ENCODE measurements at regions not wholly inside any gene's neighbourhood (a gene's known extent, or its start where the extent isn't known, plus 50 kb on each side); places are given as distances from the start of the nearest gene placed in this dataset.

DNA sequence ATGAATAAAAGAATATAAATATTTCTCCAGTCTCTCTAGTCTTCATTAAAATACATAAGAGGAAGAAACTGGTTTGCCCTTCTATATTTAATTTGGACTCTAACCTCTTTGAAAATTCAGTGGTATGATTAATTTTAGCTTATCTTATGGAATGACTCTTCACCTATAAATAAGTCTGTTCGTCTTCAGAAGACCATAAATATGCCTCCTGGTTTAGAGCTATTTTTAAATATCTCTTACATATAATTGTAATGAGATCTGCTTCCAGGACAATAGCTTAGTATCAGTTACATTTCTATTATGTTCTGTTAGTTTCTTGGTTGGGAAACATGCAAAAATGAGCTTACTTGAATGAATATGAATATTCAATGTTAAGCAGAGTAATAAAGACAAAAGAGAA lies 257.5 kb upstream of the HMGA2 start (continued):
- TF ChIP-seq, protein P1, sequence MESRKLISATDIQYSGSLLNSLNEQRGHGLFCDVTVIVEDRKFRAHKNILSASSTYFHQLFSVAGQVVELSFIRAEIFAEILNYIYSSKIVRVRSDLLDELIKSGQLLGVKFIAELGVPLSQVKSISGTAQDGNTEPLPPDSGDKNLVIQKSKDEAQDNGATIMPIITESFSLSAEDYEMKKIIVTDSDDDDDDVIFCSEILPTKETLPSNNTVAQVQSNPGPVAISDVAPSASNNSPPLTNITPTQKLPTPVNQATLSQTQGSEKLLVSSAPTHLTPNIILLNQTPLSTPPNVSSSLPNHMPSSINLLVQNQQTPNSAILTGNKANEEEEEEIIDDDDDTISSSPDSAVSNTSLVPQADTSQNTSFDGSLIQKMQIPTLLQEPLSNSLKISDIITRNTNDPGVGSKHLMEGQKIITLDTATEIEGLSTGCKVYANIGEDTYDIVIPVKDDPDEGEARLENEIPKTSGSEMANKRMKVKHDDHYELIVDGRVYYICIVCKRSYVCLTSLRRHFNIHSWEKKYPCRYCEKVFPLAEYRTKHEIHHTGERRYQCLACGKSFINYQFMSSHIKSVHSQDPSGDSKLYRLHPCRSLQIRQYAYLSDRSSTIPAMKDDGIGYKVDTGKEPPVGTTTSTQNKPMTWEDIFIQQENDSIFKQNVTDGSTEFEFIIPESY (IDR thresholded peaks at IDR 0.05) = no peak
- TF ChIP-seq FOXA1 (IDR thresholded peaks at IDR 0.05) (no peak), FOXA2 (IDR thresholded peaks at IDR 0.05) (no peak)

DNA sequence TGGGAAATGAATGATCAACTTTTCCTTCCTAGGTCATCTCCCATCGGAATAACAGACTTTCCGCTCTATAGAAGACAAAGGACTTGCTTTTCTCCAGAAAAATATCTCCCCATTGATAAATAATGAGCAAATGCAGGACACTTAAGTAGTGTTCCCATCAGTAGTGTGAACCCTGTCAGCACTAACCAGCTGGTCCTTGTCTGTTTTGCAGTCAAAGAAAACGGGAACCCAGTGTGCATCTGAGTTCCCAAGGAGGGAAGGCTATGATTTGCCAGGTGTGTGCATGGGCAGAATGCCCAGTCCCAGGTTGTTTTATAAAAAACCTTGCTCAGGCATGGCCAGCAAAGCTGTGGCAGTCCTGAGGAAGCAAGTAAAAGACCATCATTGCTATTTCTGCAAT lies 256.5 kb upstream of the HMGA2 start:
- TF ChIP-seq SP1 (IDR thresholded peaks at IDR 0.05) (no peak), RXRA (IDR thresholded peaks at IDR 0.05) (no peak), FOXA2 (IDR thresholded peaks at IDR 0.05) (no peak), JUND (IDR thresholded peaks at IDR 0.05) (no peak), YY1 (IDR thresholded peaks at IDR 0.05) (no peak), HNF4G (IDR thresholded peaks at IDR 0.05) (no peak), FOXA1 (IDR thresholded peaks at IDR 0.05) (no peak), NR2F2 (IDR thresholded peaks at IDR 0.05) (no peak), EGR1 (IDR thresholded peaks at IDR 0.05; ENCODE audit: low read depth in 2 of 2) (no peak), RAD21 (IDR thresholded peaks at IDR 0.05) (no peak), HNF4A (conservative IDR thresholded peaks at IDR 0.05) (no peak)
- TF ChIP-seq, protein P1 (IDR thresholded peaks at IDR 0.05) = no peak
- TF ChIP-seq, protein P2, sequence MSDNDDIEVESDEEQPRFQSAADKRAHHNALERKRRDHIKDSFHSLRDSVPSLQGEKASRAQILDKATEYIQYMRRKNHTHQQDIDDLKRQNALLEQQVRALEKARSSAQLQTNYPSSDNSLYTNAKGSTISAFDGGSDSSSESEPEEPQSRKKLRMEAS (IDR thresholded peaks at IDR 0.05) = no peak
- TF ChIP-seq, protein P3, sequence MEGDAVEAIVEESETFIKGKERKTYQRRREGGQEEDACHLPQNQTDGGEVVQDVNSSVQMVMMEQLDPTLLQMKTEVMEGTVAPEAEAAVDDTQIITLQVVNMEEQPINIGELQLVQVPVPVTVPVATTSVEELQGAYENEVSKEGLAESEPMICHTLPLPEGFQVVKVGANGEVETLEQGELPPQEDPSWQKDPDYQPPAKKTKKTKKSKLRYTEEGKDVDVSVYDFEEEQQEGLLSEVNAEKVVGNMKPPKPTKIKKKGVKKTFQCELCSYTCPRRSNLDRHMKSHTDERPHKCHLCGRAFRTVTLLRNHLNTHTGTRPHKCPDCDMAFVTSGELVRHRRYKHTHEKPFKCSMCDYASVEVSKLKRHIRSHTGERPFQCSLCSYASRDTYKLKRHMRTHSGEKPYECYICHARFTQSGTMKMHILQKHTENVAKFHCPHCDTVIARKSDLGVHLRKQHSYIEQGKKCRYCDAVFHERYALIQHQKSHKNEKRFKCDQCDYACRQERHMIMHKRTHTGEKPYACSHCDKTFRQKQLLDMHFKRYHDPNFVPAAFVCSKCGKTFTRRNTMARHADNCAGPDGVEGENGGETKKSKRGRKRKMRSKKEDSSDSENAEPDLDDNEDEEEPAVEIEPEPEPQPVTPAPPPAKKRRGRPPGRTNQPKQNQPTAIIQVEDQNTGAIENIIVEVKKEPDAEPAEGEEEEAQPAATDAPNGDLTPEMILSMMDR (IDR thresholded peaks at IDR 0.05; ENCODE audit: low read depth, low read length, missing input control) = no peak
- TF ChIP-seq, protein P4, sequence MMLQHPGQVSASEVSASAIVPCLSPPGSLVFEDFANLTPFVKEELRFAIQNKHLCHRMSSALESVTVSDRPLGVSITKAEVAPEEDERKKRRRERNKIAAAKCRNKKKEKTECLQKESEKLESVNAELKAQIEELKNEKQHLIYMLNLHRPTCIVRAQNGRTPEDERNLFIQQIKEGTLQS (IDR thresholded peaks at IDR 0.05) = no peak
- Histone ChIP-seq H3K27ac (ENCODE audit: low read depth in 1 of 2, low read length in 2 of 2) (no peak overlapping the region), H3K27me3 (ENCODE audit: control insufficient read depth in 4 of 4, insufficient read depth in 4 of 4, low read length in 3 of 4) (peaks cover 0 to 5% (median 0%) of the 10 kb centered on the region in 4 donors), H3K9ac (ENCODE audit: low read depth in 1 of 2, low read length in 2 of 2) (no peak overlapping the region), H3K9me3 (ENCODE audit: control insufficient read depth in 4 of 4, low read length in 3 of 4) (no peaks in the 10 kb centered on the region), H3K4me1 (ENCODE audit: control insufficient read depth in 4 of 4, insufficient read depth in 4 of 4, low read length in 3 of 4) (no peaks in the 10 kb centered on the region), H3K36me3 (ENCODE audit: control insufficient read depth in 4 of 4, insufficient read depth in 3 of 4, low read depth in 1 of 4, low read length in 3 of 4) (no peaks in the 10 kb centered on the region), H3K4me3 (ENCODE audit: low read depth in 1 of 3, low read length in 3 of 3) (no peak overlapping the region)
- 69% methylated on average over 3 of the region's 3 CpGs for WGBS
- no peak for DNase-seq (ENCODE audit: low spot score)

DNA sequence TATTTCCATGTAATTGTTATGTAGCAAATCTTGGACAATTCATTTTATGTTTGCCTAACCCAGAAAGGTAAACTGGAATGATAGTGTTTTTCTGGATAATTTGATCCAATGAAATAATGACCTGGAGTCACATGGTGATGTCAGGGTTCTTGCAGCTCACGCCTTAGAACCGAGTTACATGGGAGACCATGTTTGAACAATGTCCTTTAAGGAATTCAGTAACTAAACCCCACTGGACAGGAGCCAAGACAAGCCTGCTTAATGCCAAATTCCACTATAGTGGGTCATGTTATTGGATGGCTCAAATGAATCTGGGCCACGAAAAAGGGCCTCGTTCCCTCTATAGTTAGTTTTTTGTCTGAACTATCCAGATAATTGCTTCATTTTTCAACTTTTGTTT lies 255.8 kb upstream of the HMGA2 start:
- Histone ChIP-seq H3K36me3 (ENCODE audit: control insufficient read depth in 4 of 4, insufficient read depth in 3 of 4, low read depth in 1 of 4, low read length in 3 of 4) (no peaks in the 10 kb centered on the region), H3K9me3 (ENCODE audit: control insufficient read depth in 4 of 4, low read length in 3 of 4) (no peaks in the 10 kb centered on the region), H3K27ac (ENCODE audit: low read depth in 1 of 2, low read length in 2 of 2) (no peak overlapping the region), H3K4me3 (ENCODE audit: low read depth in 1 of 3, low read length in 3 of 3) (no peak overlapping the region), H3K9ac (ENCODE audit: low read depth in 1 of 2, low read length in 2 of 2) (no peak overlapping the region), H3K4me1 (ENCODE audit: control insufficient read depth in 4 of 4, insufficient read depth in 4 of 4, low read length in 3 of 4) (no peaks in the 10 kb centered on the region), H3K27me3 (ENCODE audit: control insufficient read depth in 4 of 4, insufficient read depth in 4 of 4, low read length in 3 of 4) (peaks cover 0 to 5% (median 0%) of the 10 kb centered on the region in 4 donors)
- no peak for DNase-seq (ENCODE audit: low spot score)
- TF ChIP-seq FOXA2 (IDR thresholded peaks at IDR 0.05) (no peak), NR2F2 (IDR thresholded peaks at IDR 0.05) (no peak), FOXA1 (IDR thresholded peaks at IDR 0.05) (no peak), HNF4G (IDR thresholded peaks at IDR 0.05) (no peak), JUND (IDR thresholded peaks at IDR 0.05) (no peak), RXRA (IDR thresholded peaks at IDR 0.05) (no peak)
- TF ChIP-seq, protein P3 (IDR thresholded peaks at IDR 0.05; ENCODE audit: low read depth, low read length, missing input control) = no peak
- WGBS = 87% methylated on average over 4 of the region's 4 CpGs

Data from liver (tissue), 8 donors.